ENCODE measurements at regions not wholly inside any gene's neighbourhood (a gene's known extent, or its start where the extent isn't known, plus 50 kb on each side); places are given as distances from the start of the nearest gene placed in this dataset.
A peak's percentile ranks its signal among the peaks of the same experiment; 100 is the strongest.
"Not testable (repeated sequence)": the region's sequence is repeated elsewhere in the genome, so short reads cannot be mapped to it uniquely, and the experiment has no call there.

- DNase-seq (ENCODE audit: low spot score), result no peak
These were observed 144.2 kb upstream of the ARHGEF26 start for GRCh38 chr3:153976891-153977554.

GRCh38 chr3:153978006-153978405 lies 143.2 kb upstream of the ARHGEF26 start:
- no peak for DNase-seq (ENCODE audit: low spot score)

- no peak for DNase-seq (ENCODE audit: low spot score)
These were observed 141.6 kb upstream of the ARHGEF26 start for GRCh38 chr3:153979418-153980251.

- no peak for DNase-seq (ENCODE audit: low spot score)
These were observed 141.0 kb upstream of the ARHGEF26 start for GRCh38 chr3:153980252-153980590.

- not testable (repeated sequence) for DNase-seq (ENCODE audit: low spot score)
These were observed 123.8 kb upstream of the ARHGEF26 start for GRCh38 chr3:153997364-153997763.

- no peak for DNase-seq (ENCODE audit: low spot score)
These were observed 117.5 kb upstream of the ARHGEF26 start for GRCh38 chr3:154003649-154004048.

GRCh38 chr3:154011036-154011435 lies 110.2 kb upstream of the ARHGEF26 start:
- no peak for DNase-seq (ENCODE audit: low spot score)

- DNase-seq (ENCODE audit: low spot score), result no peak
These were observed 107.5 kb upstream of the ARHGEF26 start for GRCh38 chr3:154013736-154014135.

- no peak for DNase-seq (ENCODE audit: low spot score)
These were observed 105.9 kb upstream of the ARHGEF26 start for GRCh38 chr3:154015307-154015706.

- DNase-seq (ENCODE audit: low spot score), result peak; percentile 5
These were observed 103.0 kb upstream of the ARHGEF26 start for GRCh38 chr3:154018100-154018696.

- no peak for DNase-seq (ENCODE audit: low spot score)
These were observed 98.6 kb upstream of the ARHGEF26 start for GRCh38 chr3:154022606-154023005.

GRCh38 chr3:154023148-154023547 lies 98.0 kb upstream of the ARHGEF26 start:
- no peak for DNase-seq (ENCODE audit: low spot score)

- no peak for DNase-seq (ENCODE audit: low spot score)
These were observed 96.2 kb upstream of the ARHGEF26 start for GRCh38 chr3:154025007-154025406.

GRCh38 chr3:154029926-154030325 lies 91.3 kb upstream of the ARHGEF26 start:
- no peak for DNase-seq (ENCODE audit: low spot score)

GRCh38 chr3:154034797-154035330 lies 86.3 kb upstream of the ARHGEF26 start:
- no peak for DNase-seq (ENCODE audit: low spot score)

GRCh38 chr3:154040283-154040682 lies 80.9 kb upstream of the ARHGEF26 start:
- DNase-seq (ENCODE audit: low spot score), result no peak

GRCh38 chr3:154044671-154045070 lies 76.5 kb upstream of the ARHGEF26 start:
- DNase-seq (ENCODE audit: low spot score), result no peak

GRCh38 chr3:154050216-154050615 lies 71.0 kb upstream of the ARHGEF26 start:
- no peak for DNase-seq (ENCODE audit: low spot score)

GRCh38 chr3:154050766-154051165 lies 70.4 kb upstream of the ARHGEF26 start:
- DNase-seq (ENCODE audit: low spot score), result no peak

- DNase-seq (ENCODE audit: low spot score), result no peak
These were observed 61.4 kb upstream of the ARHGEF26 start for GRCh38 chr3:154059833-154060232.

- DNase-seq (ENCODE audit: low spot score), result no peak
These were observed 60.8 kb upstream of the ARHGEF26 start for GRCh38 chr3:154060238-154061000.

- no peak for DNase-seq (ENCODE audit: low spot score)
These were observed 60.2 kb upstream of the ARHGEF26 start for GRCh38 chr3:154061001-154061370.
